ENCODE measurements at regions not wholly inside any gene's neighbourhood (a gene's known extent, or its start where the extent isn't known, plus 50 kb on each side); places are given as distances from the start of the nearest gene placed in this dataset.

- POLR2A ChIA-PET, result no interaction called here
- Histone ChIP-seq H2AFZ (ENCODE audit: low read length) (no peak overlapping the region), H3K27ac (ENCODE audit: extremely low read length, insufficient read depth, low read length) (no peak overlapping the region), H3K9me3 (ENCODE audit: low read length) (no peaks in the 10 kb centered on the region), H3K79me2 (ENCODE audit: insufficient read depth, low read length) (no peaks in the 10 kb centered on the region), H3K36me3 (replicated peaks in 1 of 2; ENCODE audit: control insufficient read depth in 1 of 2, insufficient read depth in 2 of 2, low read length in 2 of 2) (no peaks in the 10 kb centered on the region), H3K4me1 (ENCODE audit: insufficient read depth, low read length) (peaks cover under 1% of the 10 kb centered on the region), H3K27me3 (ENCODE audit: control insufficient read depth in 1 of 2, insufficient read depth in 2 of 2, low read length in 2 of 2) (peaks cover 0 to 3% of the 10 kb centered on the region in 2 experiments; a peak in 1 of 5 replicates), H3K4me2 (ENCODE audit: low read depth, low read length) (no peak overlapping the region), H4K20me1 (ENCODE audit: insufficient read depth, low read length) (no peaks in the 10 kb centered on the region), H3K4me3 (replicated peaks in 1 of 3; ENCODE audit: insufficient read depth in 1 of 3, low read depth in 2 of 3, low read length in 3 of 3) (no peak overlapping the region), H3K9ac (ENCODE audit: insufficient read depth, low read depth, low read length) (no peak overlapping the region)
- CTCF ChIA-PET (ENCODE audit: low intra/inter-chr PET ratio, low total read pairs), result no interaction called here
- intact Hi-C loops (cut with micrococcal nuclease; ENCODE audit: unreplicated experiment) (no loop called here), in situ Hi-C loops (cut with HindIII; ENCODE audit: extremely low pct_ligation_motif_present, low pct_unique_long_range_greater_than_20kb) (no loop called here)
- 45% methylated on average over 8 of the region's 10 CpGs for WGBS (ENCODE audit: low lambda C conversion rate)
- FAIRE-seq (no peak), ATAC-seq (no peak), DNase-seq (ENCODE audit: low spot score) (no peak)
- no TSS peak for BruUV-seq (replicated peaks)
- TF ChIP-seq TSC22D2 (CRISPR knock-in tag; IDR thresholded peaks at IDR 0.05; ENCODE audit: borderline replicate concordance) (no peak), ZNF292 (CRISPR knock-in tag; IDR thresholded peaks at IDR 0.05; ENCODE audit: borderline replicate concordance, low read depth) (no peak), KDM1A (CRISPR knock-in tag; IDR thresholded peaks at IDR 0.05) (no peak), ZNF235 (CRISPR knock-in tag; IDR thresholded peaks at IDR 0.05; ENCODE audit: borderline replicate concordance) (no peak), ZBTB37 (CRISPR knock-in tag; IDR thresholded peaks at IDR 0.05) (no peak), THAP9 (CRISPR knock-in tag; IDR thresholded peaks at IDR 0.05; ENCODE audit: borderline replicate concordance) (no peak), ZNF329 (CRISPR knock-in tag; IDR thresholded peaks at IDR 0.05; ENCODE audit: low read depth) (no peak), PREB (CRISPR knock-in tag; IDR thresholded peaks at IDR 0.05) (no peak), NFIC (IDR thresholded peaks at IDR 0.05; ENCODE audit: low read length) (no peak), FOXJ3 (CRISPR knock-in tag; IDR thresholded peaks at IDR 0.05; ENCODE audit: borderline replicate concordance) (no peak), ZKSCAN5 (CRISPR knock-in tag; IDR thresholded peaks at IDR 0.05) (no peak), ATRX (CRISPR knock-in tag; IDR thresholded peaks at IDR 0.05; ENCODE audit: borderline replicate concordance) (no peak), GTF3A (CRISPR knock-in tag; conservative IDR thresholded peaks at IDR 0.05) (no peak), GPBP1L1 (CRISPR knock-in tag; IDR thresholded peaks at IDR 0.05) (no peak), ZNF367 (CRISPR knock-in tag; IDR thresholded peaks at IDR 0.05; ENCODE audit: borderline replicate concordance) (no peak), SYNCRIP (IDR thresholded peaks at IDR 0.05; ENCODE audit: insufficient read depth, low read depth, low read length) (no peak), ZNF780A (CRISPR knock-in tag; IDR thresholded peaks at IDR 0.05) (no peak)
Measured at GRCh38 chr11:15843309-15843872, 513.0 kb downstream of the SOX6 start.
